Cardiac fibroblast (primary cell): ENCODE measurements at regions not wholly inside any gene's neighbourhood (a gene's known extent, or its start where the extent isn't known, plus 50 kb on each side); places are given as distances from the start of the nearest gene placed in this dataset.

Source experiments
- DNase-seq, 2 donors: peaks; one replicate each; pipeline versions ENCODE4 v3.0.0 to v3.0.0-alpha.2; 2010; ENCODE audit warnings: low read depth in 2 of 2
- H3K4me3 ChIP-seq, 2 donors: replicated peaks in 1 of 2; 1 replicate in 1 of 2; 2 replicates in 1 of 2; pipeline ENCODE4 v1.5.1; 2011; ENCODE audit warnings: low read depth in 2 of 2, low read length in 2 of 2, mild to moderate bottlenecking in 2 of 2, moderate library complexity in 1 of 2
- TF ChIP-seq, protein P1 (sequence below): IDR thresholded peaks from one replicate; pipeline ENCODE4 v1.5.1; 2011; ENCODE audit warnings: low read depth, mild to moderate bottlenecking, low read length, inconsistent platforms

DNA sequence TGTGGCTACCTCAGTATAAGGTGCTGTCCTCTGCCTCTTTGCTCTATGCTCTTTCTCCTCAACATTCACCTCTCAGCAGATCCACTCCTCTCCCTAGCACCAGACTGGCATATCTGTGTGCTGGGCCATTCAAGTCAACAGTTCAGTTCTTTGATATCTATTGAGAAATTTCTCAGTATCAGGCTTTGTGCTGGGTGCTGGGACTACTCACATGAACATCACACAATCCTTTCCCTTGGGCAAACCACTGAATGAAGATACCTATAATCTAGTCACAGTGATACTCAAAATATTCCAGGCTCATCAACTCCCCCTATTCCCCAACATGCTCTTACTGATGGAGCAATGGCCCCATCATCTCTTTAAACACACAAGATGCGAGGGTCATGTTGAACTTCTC, 120.8 kb downstream of the RPL22L1 start:
- TF ChIP-seq, protein P1, sequence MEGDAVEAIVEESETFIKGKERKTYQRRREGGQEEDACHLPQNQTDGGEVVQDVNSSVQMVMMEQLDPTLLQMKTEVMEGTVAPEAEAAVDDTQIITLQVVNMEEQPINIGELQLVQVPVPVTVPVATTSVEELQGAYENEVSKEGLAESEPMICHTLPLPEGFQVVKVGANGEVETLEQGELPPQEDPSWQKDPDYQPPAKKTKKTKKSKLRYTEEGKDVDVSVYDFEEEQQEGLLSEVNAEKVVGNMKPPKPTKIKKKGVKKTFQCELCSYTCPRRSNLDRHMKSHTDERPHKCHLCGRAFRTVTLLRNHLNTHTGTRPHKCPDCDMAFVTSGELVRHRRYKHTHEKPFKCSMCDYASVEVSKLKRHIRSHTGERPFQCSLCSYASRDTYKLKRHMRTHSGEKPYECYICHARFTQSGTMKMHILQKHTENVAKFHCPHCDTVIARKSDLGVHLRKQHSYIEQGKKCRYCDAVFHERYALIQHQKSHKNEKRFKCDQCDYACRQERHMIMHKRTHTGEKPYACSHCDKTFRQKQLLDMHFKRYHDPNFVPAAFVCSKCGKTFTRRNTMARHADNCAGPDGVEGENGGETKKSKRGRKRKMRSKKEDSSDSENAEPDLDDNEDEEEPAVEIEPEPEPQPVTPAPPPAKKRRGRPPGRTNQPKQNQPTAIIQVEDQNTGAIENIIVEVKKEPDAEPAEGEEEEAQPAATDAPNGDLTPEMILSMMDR = no peak
- DNase-seq = no peak
- H3K4me3 ChIP-seq = no peak overlapping the region

DNA sequence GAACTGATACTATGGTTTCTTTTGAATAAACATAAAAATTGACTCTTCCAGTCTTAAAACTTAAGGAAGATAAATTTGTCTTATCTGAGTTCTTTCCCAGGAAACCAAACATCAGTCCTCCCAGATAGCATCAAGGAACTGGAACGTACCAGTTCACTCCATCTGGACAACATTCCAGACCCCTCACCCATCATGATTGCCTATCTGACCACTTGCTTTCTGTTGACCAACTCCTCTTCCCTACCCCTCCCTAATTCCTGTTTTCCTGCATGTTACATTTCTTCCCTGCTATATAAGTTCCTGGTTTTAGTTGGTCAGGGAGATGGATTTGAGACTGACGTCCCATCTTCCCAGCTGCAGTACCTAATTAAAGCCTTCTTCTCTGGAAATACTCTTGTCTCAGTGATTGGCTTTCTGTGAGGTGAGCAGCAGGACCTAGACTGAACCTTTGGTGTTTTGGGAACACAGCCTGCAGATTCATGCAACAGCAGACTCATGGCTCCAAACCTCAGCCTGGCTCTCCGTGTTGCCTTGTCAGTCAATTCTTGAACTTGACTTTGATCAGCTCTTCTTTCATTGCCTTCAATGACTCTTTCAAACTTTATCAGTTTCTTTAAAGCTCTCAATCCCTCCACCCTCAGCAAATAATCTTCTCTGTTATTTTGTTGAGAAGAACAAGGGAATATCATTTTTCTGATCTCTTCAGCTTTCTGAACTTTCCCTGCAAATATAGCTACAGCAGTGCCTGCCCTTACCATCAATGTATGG, 123.6 kb downstream of the RPL22L1 start:
- no peak for DNase-seq
- TF ChIP-seq, protein P1 = no peak
- no peak overlapping the region for H3K4me3 ChIP-seq

DNA sequence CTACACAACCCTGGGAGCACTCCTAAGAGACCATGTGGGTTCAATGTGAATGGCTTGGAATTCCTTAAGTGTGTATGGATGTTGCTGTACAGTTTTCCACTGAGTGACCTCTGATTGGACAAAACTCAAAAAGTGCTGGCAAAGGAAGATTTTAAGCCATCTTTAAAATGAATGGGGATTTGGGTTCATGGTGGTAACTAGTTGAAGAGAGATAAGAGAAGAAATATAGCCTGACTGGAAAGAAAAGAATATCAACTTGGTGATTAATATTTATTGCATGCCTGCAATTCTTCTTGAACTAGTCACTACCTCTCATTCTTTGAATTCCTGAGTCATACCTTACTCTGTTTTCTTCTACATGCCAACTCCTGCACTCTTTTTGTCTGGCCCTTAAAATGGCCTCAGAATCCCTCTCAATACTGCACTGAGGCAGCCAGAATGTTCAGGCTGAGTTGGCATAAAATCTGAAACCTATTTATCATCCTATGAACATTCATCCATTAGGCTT, 124.7 kb downstream of the RPL22L1 start:
- TF ChIP-seq, protein P1 = no peak
- no peak overlapping the region for H3K4me3 ChIP-seq
- peak; percentile 69 to 90 for DNase-seq

DNA sequence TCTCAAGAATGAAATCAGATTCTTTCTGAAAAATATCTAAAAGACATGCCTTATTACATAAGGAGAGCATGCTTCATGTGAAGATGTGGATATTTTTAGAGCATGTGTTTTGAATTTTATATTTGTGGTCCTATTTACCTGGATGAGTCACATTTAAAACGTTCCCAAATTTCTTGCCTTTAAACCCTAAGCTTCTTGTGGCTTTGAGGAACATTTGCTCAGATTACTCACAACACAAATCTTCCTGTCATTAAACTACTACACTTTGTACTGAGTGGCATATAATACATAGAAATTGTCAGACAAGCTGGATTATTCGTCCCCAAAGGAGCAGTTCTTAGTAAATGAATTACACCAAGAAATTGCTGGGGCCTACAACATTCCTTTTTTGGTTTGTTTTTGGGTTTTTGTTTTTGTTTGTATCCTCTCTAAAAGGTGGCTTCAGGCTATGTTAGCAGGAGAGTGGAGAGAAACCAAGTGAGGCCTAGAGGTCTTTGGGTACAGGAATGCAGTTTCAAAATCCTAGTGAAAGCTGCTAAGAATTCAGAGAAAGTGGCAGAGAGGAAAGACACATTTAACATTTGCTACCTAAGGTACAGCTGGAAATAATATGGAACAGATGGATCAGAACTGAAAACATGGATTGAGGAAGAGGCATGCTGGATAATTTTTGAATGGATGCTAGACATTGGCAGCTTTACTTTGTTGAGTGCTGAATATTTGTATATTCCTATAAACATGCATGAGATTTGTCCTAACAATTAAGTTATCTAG, 128.1 kb downstream of the RPL22L1 start:
- no peak overlapping the region for H3K4me3 ChIP-seq
- peak in 1 of 2 donors; percentile 26 for DNase-seq
- TF ChIP-seq, protein P1 = no peak

DNA sequence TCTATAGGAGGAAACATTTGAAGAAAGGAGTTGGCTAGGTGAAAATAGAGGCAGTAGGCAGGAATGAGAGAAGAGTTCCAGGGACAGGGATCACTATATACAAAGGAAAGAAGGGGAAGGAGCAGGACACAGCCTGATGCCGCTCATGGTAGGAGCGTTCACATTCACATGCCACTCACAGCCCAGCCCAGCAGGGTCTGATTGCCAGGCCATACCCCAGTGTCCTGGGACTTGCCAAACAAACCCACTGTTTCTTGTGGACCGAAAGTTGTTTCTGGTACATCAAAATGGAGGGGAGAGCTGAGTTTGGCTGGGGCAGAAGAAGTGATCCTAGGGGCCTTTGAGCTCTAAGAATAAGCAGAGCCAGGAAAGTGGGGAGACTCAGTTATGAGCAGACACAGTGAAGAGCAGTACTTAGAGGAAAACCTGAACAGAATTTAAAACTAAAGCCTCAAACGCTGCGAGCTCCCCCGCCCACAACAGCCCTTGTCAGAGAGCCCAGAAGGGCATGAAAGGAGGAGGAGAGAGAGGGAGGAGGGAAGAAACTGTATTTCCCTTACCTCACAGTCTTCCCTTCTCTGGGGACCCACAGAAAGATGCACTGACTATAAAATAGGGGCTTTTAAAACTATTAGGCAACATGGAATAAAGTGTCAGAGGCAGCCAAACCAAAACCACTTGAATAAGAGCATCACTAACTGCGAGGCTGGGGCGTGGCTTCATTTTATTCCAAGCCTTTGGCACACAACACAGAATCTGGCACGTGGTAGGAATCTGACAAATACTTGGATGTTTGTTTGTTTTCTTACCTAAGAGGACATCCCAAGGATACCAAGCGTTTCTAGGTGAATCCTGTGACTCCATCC, 129.0 kb downstream of the RPL22L1 start:
- DNase-seq = peak; percentile 90 to 92
- peak overlapping the region in 1 of 2 donors; percentile 2 for H3K4me3 ChIP-seq
- TF ChIP-seq, protein P1 = no peak

DNA sequence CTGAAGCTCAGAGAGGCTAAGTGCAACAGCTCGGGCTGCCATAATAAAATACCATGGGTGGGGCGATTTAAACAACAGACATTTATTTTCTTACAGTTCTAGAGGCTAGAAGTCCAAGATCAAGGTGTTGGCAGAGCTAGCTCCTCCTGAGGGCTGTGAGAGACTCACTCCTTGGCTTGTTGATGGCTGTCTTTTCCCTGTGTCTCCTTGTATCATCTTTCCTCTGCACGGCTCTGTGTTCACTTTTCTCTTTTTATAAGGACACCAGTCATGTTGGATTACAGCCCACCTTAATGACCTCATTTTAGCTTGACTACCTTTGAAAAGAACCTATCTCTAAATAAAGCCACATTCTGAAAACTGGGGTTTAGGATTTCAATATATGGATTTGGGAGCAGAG, 129.7 kb downstream of the RPL22L1 start:
- H3K4me3 ChIP-seq = no peak overlapping the region
- no peak for DNase-seq
- TF ChIP-seq, protein P1 = no peak
